Panc1 (cell line): ENCODE measurements at regions not wholly inside any gene's neighbourhood (a gene's known extent, or its start where the extent isn't known, plus 50 kb on each side); places are given as distances from the start of the nearest gene placed in this dataset.

ENCODE experiments used
- ATAC-seq: fragments of 200-7000 bp; cut with Tn5 transposase; 2 replicates; pipeline ENCODE4 v1.9.1; 2020; ENCODE audit warnings: mild to moderate bottlenecking, moderate library complexity
- BruUV-seq: library from RNA; stranded (reverse); fragments of 400-500 nt; replicated peaks from 2 replicates; lab custom pipeline; 2021; lab: Mats Ljungman, UMichigan
- CTCF ChIA-PET: fragments of 300-600 bp; sonication (Branson Sonifier 250); formaldehyde crosslinking; loops from one replicate; lab custom pipeline; 2022; ENCODE audit warnings: antibody characterized with exemption; lab: Charles Lee
- POLR2A ChIA-PET: fragments of 300-600 bp; sonication (Branson Sonifier 250); formaldehyde crosslinking; loops from one replicate; lab custom pipeline; 2022; ENCODE audit warnings: antibody characterized with exemption; lab: Charles Lee
- DNase-seq: peaks from one replicate; pipeline ENCODE4 v3.0.0-alpha.2; 2010; ENCODE audit warnings: low read depth, low spot score
- H3K27ac ChIP-seq: 2 replicates; pipeline ENCODE4 v1.5.1; 2011; ENCODE audit warnings: mild to moderate bottlenecking, low read length, inconsistent platforms
- H3K27me3 ChIP-seq: fragments of 200-500 bp; sonication (Bioruptor generic); 2 replicates; pipeline ENCODE4 v1.6.0; 2014; ENCODE audit warnings: low read length, inconsistent platforms; ENCODE audit not compliant: control insufficient read depth, insufficient read depth
- H3K36me3 ChIP-seq: fragments of 200-500 bp; sonication (Bioruptor generic); 2 replicates; pipeline ENCODE4 v1.5.1; 2014; ENCODE audit warnings: inconsistent platforms, mild to moderate bottlenecking, low read length, moderate library complexity; ENCODE audit not compliant: control insufficient read depth, insufficient read depth
- H3K4me1 ChIP-seq: 2 replicates; pipeline ENCODE4 v1.5.1; 2011; ENCODE audit warnings: inconsistent platforms, mild to moderate bottlenecking, low read length, moderate library complexity; ENCODE audit not compliant: control insufficient read depth, insufficient read depth
- H3K4me3 ChIP-seq, 2 experiments: 2 replicates each; pipeline ENCODE4 v1.5.1; 2011 to 2012; ENCODE audit warnings: low read depth in 2 of 2, low read length in 2 of 2, mild to moderate bottlenecking in 2 of 2, inconsistent platforms in 1 of 2, moderate library complexity in 1 of 2
- H3K9me3 ChIP-seq: fragments of 200-500 bp; sonication (Bioruptor generic); 2 replicates; pipeline ENCODE4 v1.5.1; 2014; ENCODE audit warnings: low read depth, mild to moderate bottlenecking, inconsistent platforms, low read length, moderate library complexity; ENCODE audit not compliant: control insufficient read depth, insufficient read depth
- CTCF ChIP-seq: fragments of 450-650 bp; IDR thresholded peaks from 2 replicates; pipeline ENCODE4 v1.5.1; 2017; ENCODE audit warnings: mild to moderate bottlenecking
- POLR2AphosphoS5 ChIP-seq: IDR thresholded peaks from 2 replicates; pipeline ENCODE4 v1.6.1; 2012; ENCODE audit warnings: mild to moderate bottlenecking, low read depth, low read length, moderate library complexity
- REST ChIP-seq, 2 experiments: IDR thresholded peaks; 2 replicates each; pipeline ENCODE4 v1.6.1; 2011 to 2012; ENCODE audit warnings: low read depth in 2 of 2, control low read depth in 1 of 2, low read length in 1 of 2, mild to moderate bottlenecking in 1 of 2, moderate library complexity in 1 of 2; ENCODE audit not compliant: insufficient read depth in 1 of 2
- SIN3A ChIP-seq: IDR thresholded peaks from 2 replicates; pipeline ENCODE4 v1.6.1; 2012; ENCODE audit warnings: low read depth, mild to moderate bottlenecking, low read length, moderate library complexity, borderline replicate concordance; ENCODE audit not compliant: insufficient read depth
- TCF7L2 ChIP-seq: IDR thresholded peaks from 2 replicates; pipeline ENCODE4 v1.6.1; 2011; ENCODE audit warnings: mild to moderate bottlenecking, low read depth, low read length, inconsistent platforms
- in situ Hi-C: cut with HindIII; loops from 2 replicates; pipeline ENCODE4 v1.10.0; 2016; ENCODE audit warnings: low sequenced_read_pairs, low pct_unique_long_range_greater_than_20kb
- intact Hi-C: fragments of 100-400 bp; cut with micrococcal nuclease; formaldehyde crosslinking; loops from one replicate; pipeline ENCODE4 v1.10.0; 2022; ENCODE audit not compliant: unreplicated experiment

- intact Hi-C loops: no loop called here
- Histone ChIP-seq H3K4me1 (no peaks in the 10 kb centered on the region), H3K27me3 (no peaks in the 10 kb centered on the region), H3K27ac (no peak overlapping the region), H3K36me3 (no peaks in the 10 kb centered on the region), H3K4me3 (no peak overlapping the region), H3K9me3 (no peaks in the 10 kb centered on the region)
- ATAC-seq (no peak), DNase-seq (no peak)
- no TSS peak for BruUV-seq
- no peak for TF ChIP-seq REST (IDR thresholded peaks at IDR 0.05; ENCODE audit: insufficient read depth in 1 of 2, low read depth in 2 of 2, low read length in 1 of 2)
- no peak for TF ChIP-seq SIN3A
- TF ChIP-seq CTCF: no peak
- no peak for TF ChIP-seq POLR2AphosphoS5
- no peak for TF ChIP-seq TCF7L2
- in situ Hi-C loops: no loop called here
- POLR2A ChIA-PET: no interaction called here
- CTCF ChIA-PET: no interaction called here
Observed at GRCh38 chr16:31693733-31694132, 166.0 kb downstream of the AHSP start.

- no peak for ATAC-seq
- Histone ChIP-seq H3K36me3 (no peaks in the 10 kb centered on the region), H3K9me3 (no peaks in the 10 kb centered on the region), H3K4me3 (no peak overlapping the region), H3K27ac (no peak overlapping the region), H3K4me1 (no peaks in the 10 kb centered on the region), H3K27me3 (no peaks in the 10 kb centered on the region)
- no peak for DNase-seq
- no TSS peak for BruUV-seq
- ChIA-PET POLR2A (no interaction called here), CTCF (no interaction called here)
- in situ Hi-C loops (no loop called here), intact Hi-C loops (no loop called here)
- TF ChIP-seq TCF7L2 (no peak), REST (IDR thresholded peaks at IDR 0.05; ENCODE audit: insufficient read depth in 1 of 2, low read depth in 2 of 2, low read length in 1 of 2) (no peak), CTCF (no peak), POLR2AphosphoS5 (no peak)
Observed at GRCh38 chr16:31694461-31694860, 166.8 kb downstream of the AHSP start.
